GM12865 (cell line): ENCODE measurements at regions not wholly inside any gene's neighbourhood (a gene's known extent, or its start where the extent isn't known, plus 50 kb on each side); places are given as distances from the start of the nearest gene placed in this dataset.

Experiments
- DNase-seq: peaks from one replicate; pipeline ENCODE4 v3.0.0; 2010; ENCODE audit warnings: low read depth
- H3K4me3 ChIP-seq: 2 replicates; pipeline ENCODE4 v1.5.1; 2011; ENCODE audit warnings: mild to moderate bottlenecking, low read depth, low read length, control low read depth
- CTCF ChIP-seq: IDR thresholded peaks from 2 replicates; pipeline ENCODE4 v1.5.1; 2011; ENCODE audit warnings: low read length, control low read depth, low read depth, inconsistent platforms; ENCODE audit not compliant: insufficient read depth; ENCODE audit errors: missing control alignments

- no peak overlapping the region for H3K4me3 ChIP-seq
- no peak for DNase-seq
- no peak for TF ChIP-seq CTCF
Observed at GRCh38 chr11:15773476-15774387, 582.6 kb downstream of the SOX6 start.

- TF ChIP-seq CTCF, result no peak
- DNase-seq, result no peak
- H3K4me3 ChIP-seq, result no peak overlapping the region
Observed at GRCh38 chr11:15774388-15774939, 581.9 kb downstream of the SOX6 start.

GRCh38 chr11:15775015-15775541, 581.3 kb downstream of the SOX6 start:
- no peak overlapping the region for H3K4me3 ChIP-seq
- TF ChIP-seq CTCF, result no peak
- no peak for DNase-seq

GRCh38 chr11:15775797-15776196, 580.5 kb downstream of the SOX6 start:
- no peak for TF ChIP-seq CTCF
- no peak overlapping the region for H3K4me3 ChIP-seq
- DNase-seq, result no peak

- TF ChIP-seq CTCF, result no peak
Observed at GRCh38 chr11:15776366-15776765, 580.0 kb downstream of the SOX6 start.

GRCh38 chr11:15779518-15779917, 576.8 kb downstream of the SOX6 start:
- no peak overlapping the region for H3K4me3 ChIP-seq
- no peak for DNase-seq
- no peak for TF ChIP-seq CTCF

More at GRCh38 chr11:15776366-15776765, 580.0 kb downstream of the SOX6 start:
- DNase-seq, result no peak
- no peak overlapping the region for H3K4me3 ChIP-seq
